ENCODE measurements at regions not wholly inside any gene's neighbourhood (a gene's known extent, or its start where the extent isn't known, plus 50 kb on each side); places are given as distances from the start of the nearest gene placed in this dataset.
A peak's percentile ranks its signal among the peaks of the same experiment; 100 is the strongest.
"Not testable (repeated sequence)": the region's sequence is repeated elsewhere in the genome, so short reads cannot be mapped to it uniquely, and the experiment has no call there.

DNA sequence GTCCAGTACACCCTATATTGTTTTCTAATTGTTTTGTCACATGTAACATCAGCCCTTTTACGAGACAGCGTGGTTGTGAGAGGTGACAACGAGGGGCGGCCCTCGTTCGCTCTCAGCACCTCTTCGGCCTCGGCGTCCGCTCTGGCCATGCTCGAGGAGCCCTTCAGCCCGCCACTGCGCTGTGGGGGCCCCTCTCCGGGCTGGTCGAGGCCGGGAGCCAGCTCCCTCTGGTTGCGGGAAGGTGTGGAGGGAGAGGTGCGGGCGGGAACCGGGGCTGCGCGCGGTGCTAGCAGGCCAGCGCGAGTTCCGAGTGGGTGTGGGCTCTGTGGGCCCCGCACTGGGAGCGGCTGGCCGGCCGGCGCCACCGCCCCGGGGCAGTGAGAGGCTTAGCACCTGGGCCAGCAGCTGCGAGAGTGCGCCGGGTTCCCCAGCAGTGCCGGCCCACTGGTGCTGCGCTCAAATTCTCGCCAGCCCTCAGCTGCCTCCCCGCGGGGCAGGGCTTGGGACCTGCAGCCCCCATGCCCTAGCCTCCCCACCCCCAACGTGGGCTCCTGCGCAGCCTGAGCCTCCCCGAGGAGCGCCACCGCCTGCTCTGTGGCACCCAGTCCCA, 145.0 kb downstream of the PSAT1 start:
- H3K27me3 ChIP-seq (ENCODE audit: control insufficient read depth, insufficient read depth, low read length) = no peaks in the 10 kb centered on the region
- DNase-seq (ENCODE audit: low read depth) = no peak
- TF ChIP-seq, protein P1, sequence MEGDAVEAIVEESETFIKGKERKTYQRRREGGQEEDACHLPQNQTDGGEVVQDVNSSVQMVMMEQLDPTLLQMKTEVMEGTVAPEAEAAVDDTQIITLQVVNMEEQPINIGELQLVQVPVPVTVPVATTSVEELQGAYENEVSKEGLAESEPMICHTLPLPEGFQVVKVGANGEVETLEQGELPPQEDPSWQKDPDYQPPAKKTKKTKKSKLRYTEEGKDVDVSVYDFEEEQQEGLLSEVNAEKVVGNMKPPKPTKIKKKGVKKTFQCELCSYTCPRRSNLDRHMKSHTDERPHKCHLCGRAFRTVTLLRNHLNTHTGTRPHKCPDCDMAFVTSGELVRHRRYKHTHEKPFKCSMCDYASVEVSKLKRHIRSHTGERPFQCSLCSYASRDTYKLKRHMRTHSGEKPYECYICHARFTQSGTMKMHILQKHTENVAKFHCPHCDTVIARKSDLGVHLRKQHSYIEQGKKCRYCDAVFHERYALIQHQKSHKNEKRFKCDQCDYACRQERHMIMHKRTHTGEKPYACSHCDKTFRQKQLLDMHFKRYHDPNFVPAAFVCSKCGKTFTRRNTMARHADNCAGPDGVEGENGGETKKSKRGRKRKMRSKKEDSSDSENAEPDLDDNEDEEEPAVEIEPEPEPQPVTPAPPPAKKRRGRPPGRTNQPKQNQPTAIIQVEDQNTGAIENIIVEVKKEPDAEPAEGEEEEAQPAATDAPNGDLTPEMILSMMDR (IDR thresholded peaks at IDR 0.05; ENCODE audit: insufficient read depth, low read length, poor library complexity, severe bottlenecking) = no peak
- no peak overlapping the region for H3K4me3 ChIP-seq (ENCODE audit: low read depth, low read length)
- H3K36me3 ChIP-seq (ENCODE audit: control insufficient read depth, insufficient read depth, low read length) = no peaks in the 10 kb centered on the region

DNA sequence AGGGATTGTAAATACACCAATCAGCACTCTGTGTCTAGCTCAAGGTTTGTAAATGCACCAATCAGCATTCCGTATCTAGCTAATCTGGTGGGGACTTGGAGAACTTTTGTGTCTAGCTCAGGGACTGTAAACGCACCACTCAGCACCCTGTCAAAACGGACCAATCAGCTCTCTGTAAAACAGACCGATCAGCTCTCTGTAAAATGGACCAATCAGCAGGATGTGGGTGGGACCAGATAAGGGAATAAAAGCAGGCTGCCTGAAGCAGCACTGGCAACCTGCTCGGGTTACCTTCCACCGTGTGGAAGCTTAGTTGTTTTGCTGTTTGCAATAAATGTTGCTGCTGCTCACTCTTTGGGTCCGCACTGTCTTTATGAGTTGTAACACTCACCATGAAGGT, 145.7 kb downstream of the PSAT1 start:
- not testable (repeated sequence) for DNase-seq (ENCODE audit: low read depth); H3K36me3 ChIP-seq (ENCODE audit: control insufficient read depth, insufficient read depth, low read length); H3K4me3 ChIP-seq (ENCODE audit: low read depth, low read length); H3K27me3 ChIP-seq (ENCODE audit: control insufficient read depth, insufficient read depth, low read length)

DNA sequence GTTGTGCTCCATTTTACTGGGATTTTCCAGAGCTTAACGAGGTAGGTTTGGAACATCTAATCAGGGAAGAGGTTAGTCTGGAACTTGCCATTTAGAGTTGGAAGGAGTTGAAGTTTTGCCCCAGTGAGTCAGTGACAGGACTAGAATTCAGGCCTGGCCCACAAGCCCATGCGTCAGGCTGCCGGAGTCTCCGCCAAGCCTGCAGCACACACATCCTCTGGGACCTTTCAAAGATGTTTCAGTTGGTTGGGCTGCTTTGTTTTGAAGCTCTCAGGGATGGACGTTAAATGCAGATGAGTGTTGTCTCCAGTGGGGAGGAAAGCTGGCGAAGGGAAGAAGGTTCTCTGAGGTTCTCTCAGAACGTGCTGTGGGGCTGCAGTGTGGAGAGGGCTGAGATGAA, 147.0 kb downstream of the PSAT1 start:
- DNase-seq (ENCODE audit: low read depth) = no peak
- TF ChIP-seq, protein P1 (IDR thresholded peaks at IDR 0.05; ENCODE audit: insufficient read depth, low read length, poor library complexity, severe bottlenecking) = no peak
- Histone ChIP-seq H3K4me3 (ENCODE audit: low read depth, low read length) (no peak overlapping the region), H3K36me3 (ENCODE audit: control insufficient read depth, insufficient read depth, low read length) (no peaks in the 10 kb centered on the region), H3K27me3 (ENCODE audit: control insufficient read depth, insufficient read depth, low read length) (no peaks in the 10 kb centered on the region)

DNA sequence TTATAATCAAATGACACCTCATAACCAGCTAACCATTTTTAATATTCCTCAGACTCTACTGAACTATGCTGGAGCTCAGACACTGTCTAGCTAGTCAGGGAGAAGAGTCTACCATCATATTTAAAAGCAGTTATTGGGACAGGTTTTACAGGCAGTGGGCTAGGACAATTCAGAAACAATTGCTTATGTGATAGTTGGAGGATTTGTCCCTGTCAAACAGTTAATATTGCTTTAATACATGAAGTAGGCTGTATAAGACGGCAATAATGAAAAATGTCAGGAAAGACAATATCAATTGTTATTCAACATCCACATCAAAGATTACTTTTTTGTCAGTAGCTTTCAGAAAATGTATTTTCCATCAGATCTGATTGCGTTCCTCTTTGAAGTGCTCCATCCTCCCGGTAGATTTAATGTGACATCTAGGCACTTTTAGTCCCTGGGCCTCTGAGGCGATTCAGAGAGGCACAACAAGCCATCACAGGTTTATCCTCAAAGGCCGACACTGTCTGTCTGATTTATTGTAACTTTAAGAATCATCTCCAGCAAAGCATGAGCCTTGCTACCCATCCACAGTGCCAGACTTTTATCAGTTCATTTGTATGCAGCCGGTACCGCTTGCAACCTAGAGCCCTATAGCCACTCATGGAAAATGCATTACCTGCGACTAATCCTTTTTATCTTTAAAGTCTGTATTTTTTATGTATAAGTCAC, 152.2 kb downstream of the PSAT1 start:
- TF ChIP-seq, protein P1 (IDR thresholded peaks at IDR 0.05; ENCODE audit: insufficient read depth, low read length, poor library complexity, severe bottlenecking) = no peak
- H3K27me3 ChIP-seq (ENCODE audit: control insufficient read depth, insufficient read depth, low read length) = no peaks in the 10 kb centered on the region
- no peak overlapping the region for H3K4me3 ChIP-seq (ENCODE audit: low read depth, low read length)
- H3K36me3 ChIP-seq (ENCODE audit: control insufficient read depth, insufficient read depth, low read length) = no peaks in the 10 kb centered on the region
- DNase-seq (ENCODE audit: low read depth) = no peak

DNA sequence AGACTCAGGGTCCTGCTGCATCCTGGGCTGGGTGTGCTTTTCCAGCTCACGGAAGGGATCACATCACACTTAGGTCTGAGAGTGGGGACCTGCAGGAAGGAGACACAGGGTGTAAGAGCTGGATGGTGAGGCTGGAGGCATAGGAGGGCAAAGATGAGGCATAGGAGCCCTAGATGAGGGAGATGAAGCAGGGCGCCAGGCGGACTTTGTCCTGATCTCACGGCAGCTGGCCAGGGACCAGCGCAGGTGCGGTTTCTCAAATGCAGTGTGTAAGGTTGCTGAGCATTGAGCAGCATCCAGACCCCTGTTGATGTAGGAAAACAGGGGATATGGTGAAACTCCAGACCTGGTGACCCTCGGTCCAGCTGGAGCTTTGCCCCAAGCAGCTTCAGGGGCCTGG, 156.5 kb downstream of the PSAT1 start:
- Histone ChIP-seq H3K27me3 (ENCODE audit: control insufficient read depth, insufficient read depth, low read length) (no peaks in the 10 kb centered on the region), H3K4me3 (ENCODE audit: low read depth, low read length) (no peak overlapping the region), H3K36me3 (ENCODE audit: control insufficient read depth, insufficient read depth, low read length) (no peaks in the 10 kb centered on the region)
- DNase-seq (ENCODE audit: low read depth) = no peak
- TF ChIP-seq, protein P1 (IDR thresholded peaks at IDR 0.05; ENCODE audit: insufficient read depth, low read length, poor library complexity, severe bottlenecking) = no peak

DNA sequence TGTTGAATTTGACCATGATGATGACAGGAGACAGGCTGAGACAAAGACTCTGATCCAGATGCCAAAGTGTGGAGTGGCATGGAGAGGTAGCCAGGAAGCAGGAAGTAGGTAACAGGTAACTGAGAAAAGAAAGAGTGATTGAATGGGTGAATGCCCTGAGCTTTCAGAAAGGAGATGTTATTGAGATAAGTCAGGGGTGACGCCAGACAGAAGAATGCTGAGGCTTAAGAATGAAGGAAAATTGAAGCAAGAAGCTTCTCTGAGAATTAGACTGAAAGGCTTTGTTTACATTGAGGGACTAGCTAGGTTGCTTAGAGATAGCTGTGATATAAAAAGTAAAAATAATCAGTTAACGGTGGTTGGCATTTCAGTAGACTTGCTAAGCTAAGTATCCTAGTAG, 165.7 kb downstream of the PSAT1 start:
- H3K36me3 ChIP-seq (ENCODE audit: control insufficient read depth, insufficient read depth, low read length) = no peaks in the 10 kb centered on the region
- no peak overlapping the region for H3K4me3 ChIP-seq (ENCODE audit: low read depth, low read length)
- H3K27me3 ChIP-seq (ENCODE audit: control insufficient read depth, insufficient read depth, low read length) = no peaks in the 10 kb centered on the region
- TF ChIP-seq, protein P1 (IDR thresholded peaks at IDR 0.05; ENCODE audit: insufficient read depth, low read length, poor library complexity, severe bottlenecking) = no peak
- peak; percentile 21 for DNase-seq (ENCODE audit: low read depth)
